ENCODE measurements at regions not wholly inside any gene's neighbourhood (a gene's known extent, or its start where the extent isn't known, plus 50 kb on each side); places are given as distances from the start of the nearest gene placed in this dataset.

DNA sequence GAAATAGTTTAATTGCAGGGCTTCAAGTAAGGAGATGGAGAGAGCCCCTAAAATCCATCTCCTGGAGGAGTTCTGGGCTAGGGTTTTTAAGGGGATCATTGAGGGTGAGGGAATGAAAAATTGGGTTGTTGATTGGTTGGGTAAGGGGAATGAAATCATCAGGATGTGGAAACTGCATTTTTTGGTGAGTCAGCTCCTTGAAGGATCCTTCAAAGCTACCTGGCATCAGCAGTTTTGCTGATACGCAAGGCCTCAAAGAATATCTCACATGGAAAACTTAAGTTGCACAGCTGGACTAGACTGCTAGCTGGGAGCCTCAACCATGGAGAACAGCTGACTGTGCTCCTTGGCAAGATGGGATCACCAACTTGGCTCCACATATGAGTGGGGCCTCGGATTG, 136.7 kb downstream of the FGF10 start:
- DNase-seq (ENCODE audit: low read depth): no peak
- TF ChIP-seq, protein P1, sequence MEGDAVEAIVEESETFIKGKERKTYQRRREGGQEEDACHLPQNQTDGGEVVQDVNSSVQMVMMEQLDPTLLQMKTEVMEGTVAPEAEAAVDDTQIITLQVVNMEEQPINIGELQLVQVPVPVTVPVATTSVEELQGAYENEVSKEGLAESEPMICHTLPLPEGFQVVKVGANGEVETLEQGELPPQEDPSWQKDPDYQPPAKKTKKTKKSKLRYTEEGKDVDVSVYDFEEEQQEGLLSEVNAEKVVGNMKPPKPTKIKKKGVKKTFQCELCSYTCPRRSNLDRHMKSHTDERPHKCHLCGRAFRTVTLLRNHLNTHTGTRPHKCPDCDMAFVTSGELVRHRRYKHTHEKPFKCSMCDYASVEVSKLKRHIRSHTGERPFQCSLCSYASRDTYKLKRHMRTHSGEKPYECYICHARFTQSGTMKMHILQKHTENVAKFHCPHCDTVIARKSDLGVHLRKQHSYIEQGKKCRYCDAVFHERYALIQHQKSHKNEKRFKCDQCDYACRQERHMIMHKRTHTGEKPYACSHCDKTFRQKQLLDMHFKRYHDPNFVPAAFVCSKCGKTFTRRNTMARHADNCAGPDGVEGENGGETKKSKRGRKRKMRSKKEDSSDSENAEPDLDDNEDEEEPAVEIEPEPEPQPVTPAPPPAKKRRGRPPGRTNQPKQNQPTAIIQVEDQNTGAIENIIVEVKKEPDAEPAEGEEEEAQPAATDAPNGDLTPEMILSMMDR (IDR thresholded peaks at IDR 0.05; ENCODE audit: control insufficient read depth, insufficient read depth, low read depth, low read length, missing control alignments): no peak
- no peak overlapping the region for H3K4me3 ChIP-seq (ENCODE audit: control insufficient read depth, low read depth, low read length)

DNA sequence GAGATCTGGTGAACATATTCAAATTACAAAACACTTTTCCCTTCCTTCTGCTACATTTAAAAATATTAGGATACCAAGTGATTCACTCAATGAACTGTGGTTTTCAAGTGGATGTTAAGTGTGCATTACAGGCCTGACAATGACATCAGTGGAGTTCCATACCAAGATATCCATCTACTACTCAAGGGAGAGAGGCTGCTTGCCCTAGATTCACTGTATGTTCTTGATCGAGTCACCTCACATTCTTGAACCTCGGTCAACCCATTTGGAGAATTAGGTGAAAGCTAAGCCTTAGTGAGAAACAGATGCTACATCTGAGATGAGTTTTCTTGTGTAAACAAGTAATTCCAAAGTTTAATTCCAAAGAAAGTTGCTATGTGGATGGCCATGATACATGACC, 142.2 kb downstream of the FGF10 start:
- H3K4me3 ChIP-seq (ENCODE audit: control insufficient read depth, low read depth, low read length): no peak overlapping the region
- DNase-seq (ENCODE audit: low read depth): no peak
- TF ChIP-seq, protein P1 (IDR thresholded peaks at IDR 0.05; ENCODE audit: control insufficient read depth, insufficient read depth, low read depth, low read length, missing control alignments): no peak

DNA sequence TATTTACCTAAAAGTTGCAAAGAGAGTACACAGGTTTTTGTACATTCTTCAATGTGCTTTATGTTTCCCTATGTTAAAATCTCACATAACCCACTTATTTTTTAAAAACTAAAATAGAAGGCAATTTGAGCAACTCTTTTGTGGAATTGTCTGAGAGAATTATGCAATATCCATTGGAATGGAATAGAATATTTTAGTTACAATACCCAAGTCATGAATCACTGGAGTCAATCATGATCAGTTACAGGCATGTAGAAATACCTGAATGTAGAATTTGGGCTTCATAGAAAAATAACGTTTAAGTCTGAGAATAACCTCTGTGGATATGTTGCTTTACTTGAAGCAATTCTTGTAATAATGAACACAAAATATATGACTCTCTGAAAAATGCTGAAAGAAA, 143.3 kb downstream of the FGF10 start:
- no peak overlapping the region for H3K4me3 ChIP-seq (ENCODE audit: control insufficient read depth, low read depth, low read length)
- TF ChIP-seq, protein P1 (IDR thresholded peaks at IDR 0.05; ENCODE audit: control insufficient read depth, insufficient read depth, low read depth, low read length, missing control alignments): no peak
- DNase-seq (ENCODE audit: low read depth): no peak

DNA sequence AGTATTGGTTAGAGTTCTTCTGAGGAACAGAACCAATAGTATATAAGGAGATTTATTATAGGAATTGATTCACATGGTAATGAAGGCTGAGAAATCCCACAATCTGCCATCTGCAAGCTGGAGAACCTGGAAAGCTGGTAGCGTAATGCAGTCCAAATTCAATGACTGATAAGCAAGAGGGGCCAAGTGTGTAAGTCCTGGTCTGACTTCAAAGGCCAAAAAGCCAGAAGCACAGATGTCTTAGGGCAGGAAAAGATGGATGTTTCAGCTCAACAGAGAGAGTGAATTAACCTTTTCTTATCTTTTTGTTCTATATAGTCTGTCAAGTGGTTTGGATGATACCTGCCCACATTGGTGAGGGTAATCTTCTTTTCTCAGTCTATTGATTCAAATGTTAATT, 146.4 kb downstream of the FGF10 start:
- TF ChIP-seq, protein P1 (IDR thresholded peaks at IDR 0.05; ENCODE audit: control insufficient read depth, insufficient read depth, low read depth, low read length, missing control alignments): no peak
- no peak overlapping the region for H3K4me3 ChIP-seq (ENCODE audit: control insufficient read depth, low read depth, low read length)
- no peak for DNase-seq (ENCODE audit: low read depth)

DNA sequence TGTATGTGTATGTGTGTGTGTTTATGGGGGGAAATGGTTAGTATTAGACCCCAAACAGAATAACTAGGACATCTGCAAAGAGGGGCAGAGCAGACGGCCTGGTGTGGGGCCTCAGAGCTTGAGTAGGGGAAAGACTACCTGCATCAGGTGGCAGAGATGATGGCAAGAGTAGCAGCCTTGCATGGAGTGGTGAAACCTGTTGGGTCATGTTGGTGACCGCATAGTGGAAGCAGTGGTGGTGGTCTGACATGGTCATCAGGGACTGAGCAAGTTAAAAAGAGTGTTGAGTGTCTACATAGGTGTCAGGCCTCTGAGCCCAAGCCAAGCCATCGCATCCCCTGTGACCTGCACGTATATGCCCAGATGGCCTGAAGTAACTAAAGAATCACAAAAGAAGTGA, 153.2 kb downstream of the FGF10 start:
- no peak overlapping the region for H3K4me3 ChIP-seq (ENCODE audit: control insufficient read depth, low read depth, low read length)
- DNase-seq (ENCODE audit: low read depth): no peak
- TF ChIP-seq, protein P1 (IDR thresholded peaks at IDR 0.05; ENCODE audit: control insufficient read depth, insufficient read depth, low read depth, low read length, missing control alignments): no peak

DNA sequence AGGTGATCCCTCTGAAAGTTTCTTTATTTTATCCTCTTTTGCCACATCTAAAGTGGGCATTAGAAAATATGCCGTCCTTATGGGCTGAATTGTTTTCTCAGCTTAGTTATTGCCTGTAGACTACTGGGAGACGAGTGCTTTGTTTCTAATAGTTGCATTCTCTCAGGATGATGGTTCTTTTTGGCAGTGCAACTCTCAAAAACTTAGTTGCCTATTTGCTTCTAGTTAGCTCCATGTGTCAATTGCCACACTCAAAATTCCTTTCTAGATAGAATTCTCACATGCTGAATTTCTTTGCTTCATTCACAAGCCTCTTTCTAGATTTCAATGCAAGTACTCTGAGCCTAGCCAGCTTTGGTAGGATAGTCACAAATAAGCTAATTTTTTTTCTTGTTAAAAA, 155.5 kb downstream of the FGF10 start:
- no peak for DNase-seq (ENCODE audit: low read depth)
- TF ChIP-seq, protein P1 (IDR thresholded peaks at IDR 0.05; ENCODE audit: control insufficient read depth, insufficient read depth, low read depth, low read length, missing control alignments): no peak
- no peak overlapping the region for H3K4me3 ChIP-seq (ENCODE audit: control insufficient read depth, low read depth, low read length)

Measured in AG09309 (cell line).